Fibroblast of upper back skin (primary cell): ENCODE measurements at regions not wholly inside any gene's neighbourhood (a gene's known extent, or its start where the extent isn't known, plus 50 kb on each side); places are given as distances from the start of the nearest gene placed in this dataset.

ENCODE experiments used
- DNase-seq: peaks from one replicate; pipeline ENCODE4 v3.0.0-alpha.2; 2013

GRCh38 chr5:38018016-38018415 is 178.2 kb upstream of the GDNF start:
- no peak for DNase-seq

GRCh38 chr5:38013107-38013506 is 173.3 kb upstream of the GDNF start:
- no peak for DNase-seq

- no peak for DNase-seq
Observed at GRCh38 chr5:38011668-38012188, 171.9 kb upstream of the GDNF start.

GRCh38 chr5:38009749-38010358 is 170.0 kb upstream of the GDNF start:
- DNase-seq = no peak

- DNase-seq = no peak
Observed at GRCh38 chr5:38008198-38008597, 168.4 kb upstream of the GDNF start.

- no peak for DNase-seq
Observed at GRCh38 chr5:37999593-37999992, 159.8 kb upstream of the GDNF start.

- no peak for DNase-seq
Observed at GRCh38 chr5:37996918-37997317, 157.1 kb upstream of the GDNF start.

GRCh38 chr5:37994729-37995128 is 154.9 kb upstream of the GDNF start:
- no peak for DNase-seq

GRCh38 chr5:37991301-37992299 is 151.8 kb upstream of the GDNF start:
- no peak for DNase-seq

- DNase-seq = no peak
Observed at GRCh38 chr5:37989884-37990283, 150.0 kb upstream of the GDNF start.

- DNase-seq = no peak
Observed at GRCh38 chr5:37988454-37989046, 148.7 kb upstream of the GDNF start.

GRCh38 chr5:37984300-37984699 is 144.5 kb upstream of the GDNF start:
- DNase-seq = no peak

GRCh38 chr5:37983463-37983862 is 143.6 kb upstream of the GDNF start:
- DNase-seq = no peak

GRCh38 chr5:37979559-37979958 is 139.7 kb upstream of the GDNF start:
- no peak for DNase-seq

- peak; percentile 20 for DNase-seq
Observed at GRCh38 chr5:37975531-37975930, 135.7 kb upstream of the GDNF start.

- no peak for DNase-seq
Observed at GRCh38 chr5:37971483-37972024, 131.7 kb upstream of the GDNF start.

- DNase-seq = no peak
Observed at GRCh38 chr5:37966871-37967270, 127.0 kb upstream of the GDNF start.

GRCh38 chr5:37966291-37966690 is 126.5 kb upstream of the GDNF start:
- DNase-seq = peak; percentile 49

GRCh38 chr5:37962389-37962788 is 122.5 kb upstream of the GDNF start:
- DNase-seq = no peak

- DNase-seq = no peak
Observed at GRCh38 chr5:37957218-37957617, 117.4 kb upstream of the GDNF start.

GRCh38 chr5:37955748-37956147 is 115.9 kb upstream of the GDNF start:
- DNase-seq = no peak

- no peak for DNase-seq
Observed at GRCh38 chr5:37954561-37954960, 114.7 kb upstream of the GDNF start.
